GM18873 (cell line): ENCODE measurements at regions not wholly inside any gene's neighbourhood (a gene's known extent, or its start where the extent isn't known, plus 50 kb on each side); places are given as distances from the start of the nearest gene placed in this dataset.

Experiments
- ATAC-seq: cut with Tn5 transposase; IDR thresholded peaks from one replicate; pipeline ENCODE4 v1.9.1; 2021; ENCODE audit warnings: mild to moderate bottlenecking, moderate library complexity, moderate number of reproducible peaks; ENCODE audit not compliant: unreplicated experiment, low FRiP score

- no peak for ATAC-seq
Observed at GRCh38 chr18:66769375-66769774, 165.5 kb upstream of the CDH19 start.

- no peak for ATAC-seq
Observed at GRCh38 chr18:66764230-66764629, 160.3 kb upstream of the CDH19 start.

GRCh38 chr18:66761166-66761565, 157.3 kb upstream of the CDH19 start:
- no peak for ATAC-seq

GRCh38 chr18:66760559-66760958, 156.7 kb upstream of the CDH19 start:
- ATAC-seq, result no peak

- ATAC-seq, result no peak
Observed at GRCh38 chr18:66759050-66759828, 155.3 kb upstream of the CDH19 start.

- no peak for ATAC-seq
Observed at GRCh38 chr18:66757946-66758345, 154.1 kb upstream of the CDH19 start.

GRCh38 chr18:66754335-66754734, 150.4 kb upstream of the CDH19 start:
- ATAC-seq, result no peak

GRCh38 chr18:66752733-66753132, 148.8 kb upstream of the CDH19 start:
- ATAC-seq, result no peak

GRCh38 chr18:66749481-66750035, 145.7 kb upstream of the CDH19 start:
- ATAC-seq, result no peak

GRCh38 chr18:66749030-66749429, 145.1 kb upstream of the CDH19 start:
- ATAC-seq, result no peak

GRCh38 chr18:66742832-66743231, 138.9 kb upstream of the CDH19 start:
- no peak for ATAC-seq

GRCh38 chr18:66735933-66736332, 132.0 kb upstream of the CDH19 start:
- no peak for ATAC-seq

GRCh38 chr18:66734451-66734850, 130.6 kb upstream of the CDH19 start:
- no peak for ATAC-seq

- no peak for ATAC-seq
Observed at GRCh38 chr18:66731890-66732289, 128.0 kb upstream of the CDH19 start.

- ATAC-seq, result no peak
Observed at GRCh38 chr18:66729442-66730239, 125.8 kb upstream of the CDH19 start.

GRCh38 chr18:66728951-66729350, 125.1 kb upstream of the CDH19 start:
- ATAC-seq, result no peak

GRCh38 chr18:66727991-66728390, 124.1 kb upstream of the CDH19 start:
- no peak for ATAC-seq

- no peak for ATAC-seq
Observed at GRCh38 chr18:66724664-66725356, 120.9 kb upstream of the CDH19 start.

GRCh38 chr18:66722671-66723070, 118.8 kb upstream of the CDH19 start:
- ATAC-seq, result no peak

- ATAC-seq, result no peak
Observed at GRCh38 chr18:66708646-66709045, 104.8 kb upstream of the CDH19 start.

- no peak for ATAC-seq
Observed at GRCh38 chr18:66707473-66707872, 103.6 kb upstream of the CDH19 start.
